ENCODE measurements at regions not wholly inside any gene's neighbourhood (a gene's known extent, or its start where the extent isn't known, plus 50 kb on each side); places are given as distances from the start of the nearest gene placed in this dataset.
A peak's percentile ranks its signal among the peaks of the same experiment; 100 is the strongest.

DNA sequence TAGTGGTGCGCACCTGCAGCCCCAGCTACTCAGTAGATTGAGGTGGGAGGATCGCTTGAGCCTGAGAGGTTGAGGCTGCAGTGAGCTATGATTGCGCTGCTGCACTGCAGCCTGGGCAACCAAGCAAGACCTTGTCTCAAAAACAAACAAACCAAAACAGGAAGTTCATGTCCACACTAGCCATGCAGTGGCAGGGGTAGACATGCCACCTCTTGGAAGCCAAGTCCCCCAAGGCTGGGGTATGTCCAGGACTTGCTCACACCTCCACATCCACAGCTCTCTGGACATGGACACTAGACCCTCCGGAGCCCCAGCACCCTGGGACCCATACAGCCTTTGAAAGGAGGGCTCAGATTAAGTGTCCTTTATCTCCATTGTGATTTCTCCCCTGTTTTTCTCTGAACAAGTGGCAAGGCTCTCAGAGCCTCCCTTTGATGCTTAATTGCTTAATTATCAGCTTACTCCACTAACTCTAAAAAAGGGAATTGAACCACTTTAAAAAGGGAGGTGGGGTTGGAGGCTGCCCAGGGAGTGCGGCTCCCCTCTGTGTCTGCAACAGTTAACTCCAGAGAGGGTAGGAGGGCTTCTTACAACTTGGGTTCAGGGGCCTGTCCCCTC, 424.6 kb upstream of the C16orf82 start:
- TF ChIP-seq, protein P1, sequence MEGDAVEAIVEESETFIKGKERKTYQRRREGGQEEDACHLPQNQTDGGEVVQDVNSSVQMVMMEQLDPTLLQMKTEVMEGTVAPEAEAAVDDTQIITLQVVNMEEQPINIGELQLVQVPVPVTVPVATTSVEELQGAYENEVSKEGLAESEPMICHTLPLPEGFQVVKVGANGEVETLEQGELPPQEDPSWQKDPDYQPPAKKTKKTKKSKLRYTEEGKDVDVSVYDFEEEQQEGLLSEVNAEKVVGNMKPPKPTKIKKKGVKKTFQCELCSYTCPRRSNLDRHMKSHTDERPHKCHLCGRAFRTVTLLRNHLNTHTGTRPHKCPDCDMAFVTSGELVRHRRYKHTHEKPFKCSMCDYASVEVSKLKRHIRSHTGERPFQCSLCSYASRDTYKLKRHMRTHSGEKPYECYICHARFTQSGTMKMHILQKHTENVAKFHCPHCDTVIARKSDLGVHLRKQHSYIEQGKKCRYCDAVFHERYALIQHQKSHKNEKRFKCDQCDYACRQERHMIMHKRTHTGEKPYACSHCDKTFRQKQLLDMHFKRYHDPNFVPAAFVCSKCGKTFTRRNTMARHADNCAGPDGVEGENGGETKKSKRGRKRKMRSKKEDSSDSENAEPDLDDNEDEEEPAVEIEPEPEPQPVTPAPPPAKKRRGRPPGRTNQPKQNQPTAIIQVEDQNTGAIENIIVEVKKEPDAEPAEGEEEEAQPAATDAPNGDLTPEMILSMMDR (IDR thresholded peaks at IDR 0.05; ENCODE audit: control insufficient read depth, extremely low read depth, insufficient read depth), result no peak
- no peak overlapping the region for H3K4me3 ChIP-seq (ENCODE audit: low read depth, low read length)
- no peak for DNase-seq (ENCODE audit: low read depth)

GRCh38 chr16:26643519-26643918, 423.2 kb upstream of the C16orf82 start:
- no peak for DNase-seq (ENCODE audit: low read depth)
- TF ChIP-seq, protein P1 (IDR thresholded peaks at IDR 0.05; ENCODE audit: control insufficient read depth, extremely low read depth, insufficient read depth), result no peak
- no peak overlapping the region for H3K4me3 ChIP-seq (ENCODE audit: low read depth, low read length)

DNA sequence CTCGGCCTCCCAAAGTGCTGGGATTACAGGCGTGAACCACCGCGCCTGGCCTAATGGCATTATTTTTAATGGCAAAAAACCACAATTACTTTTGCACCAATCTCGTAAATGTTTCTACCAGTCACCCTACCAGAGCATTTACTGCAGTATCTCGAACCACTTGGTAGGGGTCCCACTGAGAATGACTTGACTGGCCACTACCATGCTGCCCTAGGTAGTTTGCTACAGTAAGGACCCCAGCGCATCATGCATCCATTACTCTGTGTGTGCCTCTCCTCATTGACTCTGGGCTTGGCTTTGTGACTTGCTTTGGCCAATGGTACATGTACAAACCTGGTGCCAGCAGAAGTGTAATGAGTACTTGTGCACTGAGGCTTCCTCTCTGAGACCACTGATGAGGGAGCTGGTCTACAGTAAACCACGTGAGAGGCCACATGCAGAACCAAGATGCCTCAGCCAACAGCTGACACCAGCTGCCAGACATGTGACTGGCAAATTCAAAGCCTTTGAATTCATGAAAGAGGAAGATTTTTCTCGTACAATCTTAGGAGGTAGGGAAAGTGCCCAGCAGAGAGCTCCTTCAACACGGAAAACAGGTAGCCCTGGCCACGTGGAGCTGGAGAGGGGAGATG, 421.7 kb upstream of the C16orf82 start:
- no peak overlapping the region for H3K4me3 ChIP-seq (ENCODE audit: low read depth, low read length)
- TF ChIP-seq, protein P1 (IDR thresholded peaks at IDR 0.05; ENCODE audit: control insufficient read depth, extremely low read depth, insufficient read depth), result no peak
- DNase-seq (ENCODE audit: low read depth), result no peak

DNA sequence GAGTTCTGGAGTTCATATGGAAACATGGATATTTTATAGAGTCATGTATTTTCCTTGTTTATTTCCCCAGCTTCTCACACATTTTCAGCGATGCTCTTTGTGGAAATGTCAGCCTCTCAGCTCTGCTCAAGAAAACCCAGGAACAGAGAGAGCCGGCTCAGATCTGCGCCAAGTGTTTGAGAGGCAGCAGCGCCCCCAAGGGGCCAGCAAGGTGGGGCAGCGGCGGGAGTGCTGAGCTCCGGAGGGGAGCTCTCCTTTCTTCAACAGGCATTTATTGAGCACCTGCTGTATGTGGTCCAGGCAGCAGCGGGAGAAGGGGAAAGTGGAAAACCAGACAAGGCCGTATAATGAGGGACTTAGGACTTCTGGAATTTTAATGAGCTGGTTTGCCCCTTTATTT, 421.1 kb upstream of the C16orf82 start:
- TF ChIP-seq, protein P1 (IDR thresholded peaks at IDR 0.05; ENCODE audit: control insufficient read depth, extremely low read depth, insufficient read depth), result peak; percentile 35
- no peak overlapping the region for H3K4me3 ChIP-seq (ENCODE audit: low read depth, low read length)
- no peak for DNase-seq (ENCODE audit: low read depth)

- TF ChIP-seq, protein P1 (IDR thresholded peaks at IDR 0.05; ENCODE audit: control insufficient read depth, extremely low read depth, insufficient read depth), result no peak
- DNase-seq (ENCODE audit: low read depth), result no peak
- no peak overlapping the region for H3K4me3 ChIP-seq (ENCODE audit: low read depth, low read length)
Observed at GRCh38 chr16:26647870-26648269, 418.9 kb upstream of the C16orf82 start.

DNA sequence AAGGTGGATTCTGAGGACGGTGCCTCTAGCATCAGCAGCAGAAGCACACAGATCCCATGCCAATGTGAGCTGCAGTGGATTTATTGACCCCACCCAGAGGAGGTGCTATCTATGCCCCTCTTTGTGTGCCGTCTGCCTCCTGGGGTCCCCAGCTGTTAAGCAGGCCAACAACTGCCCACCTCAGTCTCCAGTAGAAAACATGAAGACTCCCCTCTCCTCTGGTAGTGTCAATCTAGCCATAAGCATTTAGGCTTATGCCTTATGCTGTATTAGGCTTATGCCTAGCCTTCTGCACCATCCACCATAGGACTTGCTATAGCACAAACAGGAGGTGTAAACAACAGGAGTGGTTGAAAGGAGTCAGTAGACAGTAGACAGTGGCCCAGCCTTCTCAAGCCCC, 417.9 kb upstream of the C16orf82 start:
- TF ChIP-seq, protein P1 (IDR thresholded peaks at IDR 0.05; ENCODE audit: control insufficient read depth, extremely low read depth, insufficient read depth), result no peak
- no peak overlapping the region for H3K4me3 ChIP-seq (ENCODE audit: low read depth, low read length)
- no peak for DNase-seq (ENCODE audit: low read depth)
